ENCODE measurements at regions not wholly inside any gene's neighbourhood (a gene's known extent, or its start where the extent isn't known, plus 50 kb on each side); places are given as distances from the start of the nearest gene placed in this dataset.
"Not testable (repeated sequence)": the region's sequence is repeated elsewhere in the genome, so short reads cannot be mapped to it uniquely, and the experiment has no call there.

GRCh38 chr14:56059054-56059453 is 59.2 kb upstream of the PELI2 start:
- DNase-seq (ENCODE audit: low read depth) = no peak
- no peak overlapping the region for H3K4me3 ChIP-seq (ENCODE audit: control insufficient read depth, low read depth, low read length)
- no peak for TF ChIP-seq CTCF (IDR thresholded peaks at IDR 0.05; ENCODE audit: control insufficient read depth, insufficient read depth, low read depth, low read length, missing control alignments)

- no peak for DNase-seq (ENCODE audit: low read depth)
- no peak for TF ChIP-seq CTCF (IDR thresholded peaks at IDR 0.05; ENCODE audit: control insufficient read depth, insufficient read depth, low read depth, low read length, missing control alignments)
- no peak overlapping the region for H3K4me3 ChIP-seq (ENCODE audit: control insufficient read depth, low read depth, low read length)
Observed at GRCh38 chr14:56061051-56061450, 57.2 kb upstream of the PELI2 start.

- no peak overlapping the region for H3K4me3 ChIP-seq (ENCODE audit: control insufficient read depth, low read depth, low read length)
- DNase-seq (ENCODE audit: low read depth) = no peak
- no peak for TF ChIP-seq CTCF (IDR thresholded peaks at IDR 0.05; ENCODE audit: control insufficient read depth, insufficient read depth, low read depth, low read length, missing control alignments)
Observed at GRCh38 chr14:56063131-56063530, 55.1 kb upstream of the PELI2 start.

- no peak for TF ChIP-seq CTCF (IDR thresholded peaks at IDR 0.05; ENCODE audit: control insufficient read depth, insufficient read depth, low read depth, low read length, missing control alignments)
- DNase-seq (ENCODE audit: low read depth) = no peak
- H3K4me3 ChIP-seq (ENCODE audit: control insufficient read depth, low read depth, low read length) = no peak overlapping the region
Observed at GRCh38 chr14:56064513-56064912, 53.7 kb upstream of the PELI2 start.

- not testable (repeated sequence) for DNase-seq (ENCODE audit: low read depth)
Observed at GRCh38 chr14:56065199-56065598, 53.0 kb upstream of the PELI2 start.

GRCh38 chr14:56065621-56066290 is 52.5 kb upstream of the PELI2 start:
- no peak for TF ChIP-seq CTCF (IDR thresholded peaks at IDR 0.05; ENCODE audit: control insufficient read depth, insufficient read depth, low read depth, low read length, missing control alignments)
- H3K4me3 ChIP-seq (ENCODE audit: control insufficient read depth, low read depth, low read length) = no peak overlapping the region

More at GRCh38 chr14:56065199-56065598, 53.0 kb upstream of the PELI2 start:
- H3K4me3 ChIP-seq (ENCODE audit: control insufficient read depth, low read depth, low read length) = not testable (repeated sequence)

More at GRCh38 chr14:56065621-56066290, 52.5 kb upstream of the PELI2 start:
- no peak for DNase-seq (ENCODE audit: low read depth)

All from AG09309 (cell line).